ENCODE measurements at regions not wholly inside any gene's neighbourhood (a gene's known extent, or its start where the extent isn't known, plus 50 kb on each side); places are given as distances from the start of the nearest gene placed in this dataset.

GRCh38 chr1:188432427-188432826 lies 1603.7 kb downstream of the PLA2G4A start:
- Histone ChIP-seq H3K27me3 (no peaks in the 10 kb centered on the region), H3K4me1 (no peaks in the 10 kb centered on the region), H3K9me3 (no peaks in the 10 kb centered on the region), H3K27ac (no peak overlapping the region), H3K36me3 (replicated peaks in 1 of 2; ENCODE audit: insufficient read depth in 1 of 2, low read depth in 2 of 2) (no peaks in the 10 kb centered on the region), H3K4me3 (no peak overlapping the region)
- TF ChIP-seq CTCF (IDR thresholded peaks at IDR 0.05) (no peak), POLR2A (IDR thresholded peaks at IDR 0.05) (no peak)
- ATAC-seq (no peak), DNase-seq (no peak)
- 28 to 36% methylated on average over 1 of the region's 1 CpG for WGBS, 2 donors
- intact Hi-C loops (cut with DNase I), result no loop called here

- intact Hi-C loops (cut with DNase I), result no loop called here
- DNase-seq (no peak), ATAC-seq (no peak)
- H3K4me3 ChIP-seq, result no peak overlapping the region
- TF ChIP-seq CTCF (IDR thresholded peaks at IDR 0.05) (no peak), POLR2A (IDR thresholded peaks at IDR 0.05) (no peak)
- no peak overlapping the region for H3K27ac ChIP-seq
- no peaks in the 10 kb centered on the region for H3K9me3 ChIP-seq
- no peaks in the 10 kb centered on the region for H3K27me3 ChIP-seq
- no peaks in the 10 kb centered on the region for H3K4me1 ChIP-seq
- no peaks in the 10 kb centered on the region for H3K36me3 ChIP-seq (replicated peaks in 1 of 2; ENCODE audit: insufficient read depth in 1 of 2, low read depth in 2 of 2)
- WGBS, 2 donors, result 21 to 23% methylated on average over 2 of the region's 2 CpGs
Observed at GRCh38 chr1:188433425-188433824, 1604.7 kb downstream of the PLA2G4A start.

- no peaks in the 10 kb centered on the region for H3K36me3 ChIP-seq (replicated peaks in 1 of 2; ENCODE audit: insufficient read depth in 1 of 2, low read depth in 2 of 2)
- DNase-seq (no peak), ATAC-seq (no peak)
- intact Hi-C loops (cut with DNase I), result no loop called here
- no peak overlapping the region for H3K4me3 ChIP-seq
- H3K27ac ChIP-seq, result no peak overlapping the region
- H3K27me3 ChIP-seq, result no peaks in the 10 kb centered on the region
- H3K4me1 ChIP-seq, result no peaks in the 10 kb centered on the region
- H3K9me3 ChIP-seq, result no peaks in the 10 kb centered on the region
- 53 to 56% methylated on average over 3 of the region's 3 CpGs for WGBS, 2 donors
- TF ChIP-seq CTCF (IDR thresholded peaks at IDR 0.05) (no peak), POLR2A (IDR thresholded peaks at IDR 0.05) (no peak)
Observed at GRCh38 chr1:188444526-188444925, 1615.8 kb downstream of the PLA2G4A start.

- intact Hi-C loops (cut with DNase I), result no loop called here
Observed at GRCh38 chr1:188462837-188463236, 1634.1 kb downstream of the PLA2G4A start.

More at GRCh38 chr1:188462837-188463236, 1634.1 kb downstream of the PLA2G4A start:
- Histone ChIP-seq H3K9me3 (no peaks in the 10 kb centered on the region), H3K27me3 (no peaks in the 10 kb centered on the region), H3K36me3 (replicated peaks in 1 of 2; ENCODE audit: insufficient read depth in 1 of 2, low read depth in 2 of 2) (no peaks in the 10 kb centered on the region), H3K4me3 (no peak overlapping the region), H3K4me1 (no peaks in the 10 kb centered on the region), H3K27ac (no peak overlapping the region)
- TF ChIP-seq CTCF (IDR thresholded peaks at IDR 0.05) (no peak), POLR2A (IDR thresholded peaks at IDR 0.05) (no peak)
- ATAC-seq (no peak), DNase-seq (no peak)

All from body of pancreas (tissue), 4 donors.